ENCODE measurements at regions not wholly inside any gene's neighbourhood (a gene's known extent, or its start where the extent isn't known, plus 50 kb on each side); places are given as distances from the start of the nearest gene placed in this dataset.

- DNase-seq (ENCODE audit: low read depth in 1 of 2, low spot score in 1 of 2): no peak
Measured at GRCh38 chr1:219523411-219523810, 89.5 kb downstream of the ZC3H11B start.

GRCh38 chr1:219521325-219521724 is 91.6 kb downstream of the ZC3H11B start:
- DNase-seq (ENCODE audit: low read depth in 1 of 2, low spot score in 1 of 2): no peak

- no peak for DNase-seq (ENCODE audit: low read depth in 1 of 2, low spot score in 1 of 2)
Measured at GRCh38 chr1:219520241-219520640, 92.7 kb downstream of the ZC3H11B start.

- DNase-seq (ENCODE audit: low read depth in 1 of 2, low spot score in 1 of 2): no peak
Measured at GRCh38 chr1:219518907-219519248, 94.0 kb downstream of the ZC3H11B start.

- no peak for DNase-seq (ENCODE audit: low read depth in 1 of 2, low spot score in 1 of 2)
Measured at GRCh38 chr1:219518168-219518906, 94.6 kb downstream of the ZC3H11B start.

GRCh38 chr1:219517031-219517430 is 95.9 kb downstream of the ZC3H11B start:
- no peak for DNase-seq (ENCODE audit: low read depth in 1 of 2, low spot score in 1 of 2)

- no peak for DNase-seq (ENCODE audit: low read depth in 1 of 2, low spot score in 1 of 2)
Measured at GRCh38 chr1:219514728-219515127, 98.2 kb downstream of the ZC3H11B start.

GRCh38 chr1:219507437-219507836 is 105.5 kb downstream of the ZC3H11B start:
- DNase-seq (ENCODE audit: low read depth in 1 of 2, low spot score in 1 of 2): no peak

- DNase-seq (ENCODE audit: low read depth in 1 of 2, low spot score in 1 of 2): no peak
Measured at GRCh38 chr1:219506936-219507335, 106.0 kb downstream of the ZC3H11B start.

GRCh38 chr1:219506473-219506899 is 106.4 kb downstream of the ZC3H11B start:
- no peak for DNase-seq (ENCODE audit: low read depth in 1 of 2, low spot score in 1 of 2)

- DNase-seq (ENCODE audit: low read depth in 1 of 2, low spot score in 1 of 2): no peak
Measured at GRCh38 chr1:219505886-219506285, 107.0 kb downstream of the ZC3H11B start.

- no peak for DNase-seq (ENCODE audit: low read depth in 1 of 2, low spot score in 1 of 2)
Measured at GRCh38 chr1:219503604-219504003, 109.3 kb downstream of the ZC3H11B start.

GRCh38 chr1:219500327-219500897 is 112.5 kb downstream of the ZC3H11B start:
- no peak for DNase-seq (ENCODE audit: low read depth in 1 of 2, low spot score in 1 of 2)

- DNase-seq (ENCODE audit: low read depth in 1 of 2, low spot score in 1 of 2): no peak
Measured at GRCh38 chr1:219498666-219499065, 114.2 kb downstream of the ZC3H11B start.

- no peak for DNase-seq (ENCODE audit: low read depth in 1 of 2, low spot score in 1 of 2)
Measured at GRCh38 chr1:219495737-219496408, 117.0 kb downstream of the ZC3H11B start.

GRCh38 chr1:219492717-219493116 is 120.2 kb downstream of the ZC3H11B start:
- DNase-seq (ENCODE audit: low read depth in 1 of 2, low spot score in 1 of 2): no peak

GRCh38 chr1:219490566-219490965 is 122.3 kb downstream of the ZC3H11B start:
- DNase-seq (ENCODE audit: low read depth in 1 of 2, low spot score in 1 of 2): no peak

- DNase-seq (ENCODE audit: low read depth in 1 of 2, low spot score in 1 of 2): no peak
Measured at GRCh38 chr1:219489636-219490035, 123.3 kb downstream of the ZC3H11B start.

- DNase-seq (ENCODE audit: low read depth in 1 of 2, low spot score in 1 of 2): no peak
Measured at GRCh38 chr1:219488275-219488674, 124.6 kb downstream of the ZC3H11B start.

GRCh38 chr1:219483530-219483929 is 129.4 kb downstream of the ZC3H11B start:
- DNase-seq (ENCODE audit: low read depth in 1 of 2, low spot score in 1 of 2): no peak

- DNase-seq (ENCODE audit: low read depth in 1 of 2, low spot score in 1 of 2): no peak
Measured at GRCh38 chr1:219480011-219480410, 132.9 kb downstream of the ZC3H11B start.

- DNase-seq (ENCODE audit: low read depth in 1 of 2, low spot score in 1 of 2): no peak
Measured at GRCh38 chr1:219478811-219479210, 134.1 kb downstream of the ZC3H11B start.

Measured in stimulated activated CD4-positive, alpha-beta T cell treated with anti-CD3 and anti-CD28 coated beads, Interleukin-15, amount 100 ng/mL, for 1 hour (primary cell).